ENCODE measurements at regions not wholly inside any gene's neighbourhood (a gene's known extent, or its start where the extent isn't known, plus 50 kb on each side); places are given as distances from the start of the nearest gene placed in this dataset.

GRCh38 chr2:41856946-41857345 lies 190.9 kb upstream of the PKDCC start:
- ATAC-seq (no peak), DNase-seq (no peak)
- intact Hi-C loops (cut with DNase I): loop anchor here in 2 of 10 donors (10.0 kb wide), 2 partner anchors 348 to 468 kb away; no protein-coding TSS in a partner anchor
- no peaks in the 10 kb centered on the region for H3K4me1 ChIP-seq
- H3K36me3 ChIP-seq: no peaks in the 10 kb centered on the region
- 87 to 88% methylated on average over 1 of the region's 1 CpG for WGBS, 2 donors
- TF ChIP-seq, protein P1, sequence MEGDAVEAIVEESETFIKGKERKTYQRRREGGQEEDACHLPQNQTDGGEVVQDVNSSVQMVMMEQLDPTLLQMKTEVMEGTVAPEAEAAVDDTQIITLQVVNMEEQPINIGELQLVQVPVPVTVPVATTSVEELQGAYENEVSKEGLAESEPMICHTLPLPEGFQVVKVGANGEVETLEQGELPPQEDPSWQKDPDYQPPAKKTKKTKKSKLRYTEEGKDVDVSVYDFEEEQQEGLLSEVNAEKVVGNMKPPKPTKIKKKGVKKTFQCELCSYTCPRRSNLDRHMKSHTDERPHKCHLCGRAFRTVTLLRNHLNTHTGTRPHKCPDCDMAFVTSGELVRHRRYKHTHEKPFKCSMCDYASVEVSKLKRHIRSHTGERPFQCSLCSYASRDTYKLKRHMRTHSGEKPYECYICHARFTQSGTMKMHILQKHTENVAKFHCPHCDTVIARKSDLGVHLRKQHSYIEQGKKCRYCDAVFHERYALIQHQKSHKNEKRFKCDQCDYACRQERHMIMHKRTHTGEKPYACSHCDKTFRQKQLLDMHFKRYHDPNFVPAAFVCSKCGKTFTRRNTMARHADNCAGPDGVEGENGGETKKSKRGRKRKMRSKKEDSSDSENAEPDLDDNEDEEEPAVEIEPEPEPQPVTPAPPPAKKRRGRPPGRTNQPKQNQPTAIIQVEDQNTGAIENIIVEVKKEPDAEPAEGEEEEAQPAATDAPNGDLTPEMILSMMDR (IDR thresholded peaks at IDR 0.05): no peak
- no peak overlapping the region for H3K4me3 ChIP-seq
- no peaks in the 10 kb centered on the region for H3K9me3 ChIP-seq
- H3K27me3 ChIP-seq: peaks cover 0 to 5% (median 0%) of the 10 kb centered on the region in 7 donors
- no peak overlapping the region for H3K27ac ChIP-seq

DNA sequence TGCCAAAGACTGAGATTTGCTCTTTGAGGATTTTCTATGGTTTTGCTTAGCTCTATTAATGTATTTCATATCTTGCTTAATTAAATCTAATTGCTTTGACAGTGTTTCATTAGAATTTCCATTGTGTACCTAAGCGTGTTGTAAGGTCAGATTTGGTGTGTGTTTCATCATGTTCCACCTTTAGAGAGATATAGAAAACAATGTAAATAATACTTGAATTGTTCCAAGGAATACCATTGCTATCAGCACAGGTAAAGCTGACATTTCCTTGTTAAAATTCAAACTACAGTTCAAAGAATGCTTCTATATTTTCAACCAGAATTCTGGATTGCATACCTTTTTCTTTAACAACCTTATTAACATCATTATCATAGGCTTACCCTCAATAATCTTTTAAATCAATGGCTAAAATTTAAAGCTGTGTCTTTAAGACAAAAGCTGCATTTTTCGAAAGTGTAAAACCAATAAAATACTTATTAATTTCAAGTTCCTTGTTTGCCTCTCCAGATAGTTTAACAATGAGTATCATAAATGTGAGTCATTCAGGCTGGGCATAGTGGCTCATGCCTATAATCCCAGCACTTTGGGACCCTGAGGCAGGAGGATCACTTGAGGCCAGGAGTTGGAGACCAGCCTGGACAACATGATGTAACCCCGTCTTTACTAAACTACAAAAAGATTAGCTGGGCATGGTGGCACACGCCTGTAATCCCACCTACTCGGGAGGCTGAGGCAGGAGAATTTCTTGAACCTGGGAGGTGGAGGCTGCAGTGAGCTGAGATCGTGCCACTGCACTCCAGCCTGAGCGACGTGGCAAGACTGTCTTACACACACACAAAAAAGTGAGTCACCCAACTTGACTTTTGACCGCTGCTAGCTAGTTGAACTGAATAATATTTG lies 188.0 kb upstream of the PKDCC start:
- no peaks in the 10 kb centered on the region for H3K4me1 ChIP-seq
- DNase-seq (no peak), ATAC-seq (no peak)
- H3K36me3 ChIP-seq: no peaks in the 10 kb centered on the region
- TF ChIP-seq, protein P1 (IDR thresholded peaks at IDR 0.05): no peak
- peaks cover 0 to 8% (median 0%) of the 10 kb centered on the region in 7 donors for H3K27me3 ChIP-seq
- intact Hi-C loops (cut with DNase I): loop anchor here in 2 of 10 donors (10.0 kb wide), 2 partner anchors 345 to 465 kb away; no protein-coding TSS in a partner anchor
- no peak overlapping the region for H3K27ac ChIP-seq
- 84 to 87% methylated on average over 9 of the region's 9 CpGs for WGBS, 2 donors
- H3K4me3 ChIP-seq: no peak overlapping the region
- H3K9me3 ChIP-seq: no peaks in the 10 kb centered on the region

- TF ChIP-seq, protein P1 (IDR thresholded peaks at IDR 0.05): no peak
- H3K4me3 ChIP-seq: no peak overlapping the region
- 79 to 80% methylated on average over 2 of the region's 2 CpGs for WGBS, 2 donors
- no peak overlapping the region for H3K27ac ChIP-seq
- intact Hi-C loops (cut with DNase I): no loop called here
- DNase-seq: no peak
- no peak for ATAC-seq
- H3K27me3 ChIP-seq: peaks cover 0 to 8% (median 0%) of the 10 kb centered on the region in 7 donors
- no peaks in the 10 kb centered on the region for H3K36me3 ChIP-seq
- no peaks in the 10 kb centered on the region for H3K9me3 ChIP-seq
- H3K4me1 ChIP-seq: peaks cover 0 to 5% (median 0%) of the 10 kb centered on the region in 9 donors
Observed at GRCh38 chr2:41863062-41863461, 184.8 kb upstream of the PKDCC start.

DNA sequence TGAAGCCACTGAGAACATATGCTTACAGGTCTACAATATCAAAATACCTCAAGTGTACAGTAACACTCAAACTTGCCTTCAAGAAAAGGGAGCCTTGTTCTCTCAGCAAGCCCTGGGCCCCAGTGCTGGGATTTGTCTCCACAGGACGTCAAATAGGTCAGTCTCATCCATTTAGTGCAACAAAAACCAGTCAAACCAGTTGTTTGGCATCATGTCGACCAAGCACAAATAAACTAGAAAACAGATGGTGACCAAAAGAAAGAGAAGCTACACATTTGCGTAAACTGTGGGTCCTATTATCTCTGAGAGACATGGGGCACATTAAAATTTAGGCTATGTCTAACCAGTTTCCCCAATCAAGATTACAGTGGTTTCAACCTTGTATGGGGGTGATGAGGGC lies 182.6 kb upstream of the PKDCC start:
- Histone ChIP-seq H3K27me3 (peaks cover 0 to 8% (median 0%) of the 10 kb centered on the region in 7 donors), H3K36me3 (no peaks in the 10 kb centered on the region), H3K4me3 (no peak overlapping the region), H3K27ac (no peak overlapping the region), H3K9me3 (no peaks in the 10 kb centered on the region), H3K4me1 (peaks cover 0 to 5% (median 0%) of the 10 kb centered on the region in 9 donors)
- TF ChIP-seq, protein P1 (IDR thresholded peaks at IDR 0.05): no peak
- DNase-seq (no peak), ATAC-seq (no peak)
- intact Hi-C loops (cut with DNase I): loop anchor here in 2 of 10 donors (5.0 kb wide), 1 partner anchor 222 kb away; no protein-coding TSS in a partner anchor
- 84 to 85% methylated on average over 3 of the region's 3 CpGs for WGBS, 2 donors

Data from heart right ventricle (tissue), 16 donors.